Uterus (tissue), 2 donors: ENCODE measurements at regions not wholly inside any gene's neighbourhood (a gene's known extent, or its start where the extent isn't known, plus 50 kb on each side); places are given as distances from the start of the nearest gene placed in this dataset.

Experiments
- POLR2A ChIP-seq, 2 donors: fragments of 450-650 bp; IDR thresholded peaks; one replicate each; pipeline ENCODE4 v1.6.1; 2016; ENCODE audit warnings: antibody characterized with exemption in 2 of 2, mild to moderate bottlenecking in 1 of 2, moderate library complexity in 1 of 2
- TF ChIP-seq, protein P1 (sequence below), 4 experiments: fragments of 200-600 bp in 2 of 4; fragments of 450-650 bp in 2 of 4; sonication (generic) in 2 of 4; IDR thresholded peaks; one replicate each; pipeline ENCODE4 v1.5.1; 2016 to 2019; ENCODE audit warnings: antibody characterized with exemption in 4 of 4, mild to moderate bottlenecking in 2 of 4, moderate library complexity in 1 of 4

DNA sequence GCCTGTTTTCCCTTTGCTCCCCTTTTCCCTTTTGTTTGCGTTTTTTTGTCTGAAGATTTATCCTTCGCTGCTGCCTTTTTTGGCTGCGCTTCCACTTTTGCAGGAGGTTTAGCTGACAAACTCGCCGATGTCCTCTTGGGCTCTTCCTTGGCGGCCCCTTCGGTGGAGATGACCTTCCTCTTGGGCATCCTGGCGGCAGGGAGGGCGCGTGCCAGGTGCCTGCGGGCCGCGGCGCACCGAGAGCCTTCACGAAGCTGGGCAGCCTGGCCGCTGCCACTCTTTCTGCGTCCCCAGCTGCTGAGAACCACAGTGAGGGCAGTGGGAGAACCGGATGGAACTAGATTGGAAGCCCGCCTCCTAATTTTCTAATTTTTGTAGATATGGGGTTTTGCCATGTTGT is 197.1 kb upstream of the C2CD4B start:
- TF ChIP-seq, protein P1, sequence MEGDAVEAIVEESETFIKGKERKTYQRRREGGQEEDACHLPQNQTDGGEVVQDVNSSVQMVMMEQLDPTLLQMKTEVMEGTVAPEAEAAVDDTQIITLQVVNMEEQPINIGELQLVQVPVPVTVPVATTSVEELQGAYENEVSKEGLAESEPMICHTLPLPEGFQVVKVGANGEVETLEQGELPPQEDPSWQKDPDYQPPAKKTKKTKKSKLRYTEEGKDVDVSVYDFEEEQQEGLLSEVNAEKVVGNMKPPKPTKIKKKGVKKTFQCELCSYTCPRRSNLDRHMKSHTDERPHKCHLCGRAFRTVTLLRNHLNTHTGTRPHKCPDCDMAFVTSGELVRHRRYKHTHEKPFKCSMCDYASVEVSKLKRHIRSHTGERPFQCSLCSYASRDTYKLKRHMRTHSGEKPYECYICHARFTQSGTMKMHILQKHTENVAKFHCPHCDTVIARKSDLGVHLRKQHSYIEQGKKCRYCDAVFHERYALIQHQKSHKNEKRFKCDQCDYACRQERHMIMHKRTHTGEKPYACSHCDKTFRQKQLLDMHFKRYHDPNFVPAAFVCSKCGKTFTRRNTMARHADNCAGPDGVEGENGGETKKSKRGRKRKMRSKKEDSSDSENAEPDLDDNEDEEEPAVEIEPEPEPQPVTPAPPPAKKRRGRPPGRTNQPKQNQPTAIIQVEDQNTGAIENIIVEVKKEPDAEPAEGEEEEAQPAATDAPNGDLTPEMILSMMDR (IDR thresholded peaks at IDR 0.05) = no peak
- TF ChIP-seq POLR2A (IDR thresholded peaks at IDR 0.05) = no peak
